ENCODE measurements at regions not wholly inside any gene's neighbourhood (a gene's known extent, or its start where the extent isn't known, plus 50 kb on each side); places are given as distances from the start of the nearest gene placed in this dataset.

- TF ChIP-seq TCF7L2 (IDR thresholded peaks at IDR 0.05; ENCODE audit: low read depth, low read length) (no peak), CTCF (IDR thresholded peaks at IDR 0.05) (no peak)
Observed at GRCh38 chr3:153462545-153462944, 300.5 kb downstream of the RAP2B start.

Data from Panc1 (cell line).